PC-9 (cell line): ENCODE measurements at regions not wholly inside any gene's neighbourhood (a gene's known extent, or its start where the extent isn't known, plus 50 kb on each side); places are given as distances from the start of the nearest gene placed in this dataset.

ENCODE experiments used
- BruUV-seq: library from RNA; stranded (reverse); fragments of 400-500 nt; replicated peaks from 2 replicates; lab custom pipeline; 2021; lab: Mats Ljungman, UMichigan
- CTCF ChIA-PET: fragments of 300-600 bp; sonication (Branson Sonifier 250); formaldehyde crosslinking; loops from one replicate; lab custom pipeline; 2022; ENCODE audit warnings: antibody characterized with exemption; lab: Charles Lee
- POLR2A ChIA-PET: fragments of 300-600 bp; sonication (Branson Sonifier 250); formaldehyde crosslinking; loops from one replicate; lab custom pipeline; 2022; ENCODE audit warnings: antibody characterized with exemption; ENCODE audit not compliant: unreplicated experiment; lab: Charles Lee
- DNase-seq, 2 experiments: peaks; one replicate each; pipeline versions ENCODE4 v3.0.0 to v3.0.0-alpha.2; 2015 to 2022; ENCODE audit warnings: mixed read lengths in 1 of 2
- H2AFZ ChIP-seq: fragments of 200-600 bp; sonication (generic); 2 replicates; pipeline ENCODE4 v1.8.1; 2017; ENCODE audit warnings: antibody characterized with exemption
- H3F3A ChIP-seq: fragments of 200-600 bp; sonication (generic); 2 replicates; pipeline ENCODE4 v1.8.1; 2017; ENCODE audit warnings: antibody characterized with exemption, mild to moderate bottlenecking, low read depth; ENCODE audit not compliant: insufficient read depth
- H3K27ac ChIP-seq: fragments of 200-600 bp; sonication (generic); 2 replicates; pipeline ENCODE4 v1.6.1; 2016; ENCODE audit warnings: mixed run types
- H3K27me3 ChIP-seq: fragments of 200-600 bp; sonication (generic); 2 replicates; pipeline ENCODE4 v1.6.1; 2016; ENCODE audit warnings: low read depth, mixed run types; ENCODE audit not compliant: insufficient read depth
- H3K36me3 ChIP-seq: fragments of 200-600 bp; sonication (generic); 2 replicates; pipeline ENCODE4 v1.6.1; 2016; ENCODE audit warnings: low read depth, mixed run types
- H3K4me1 ChIP-seq: fragments of 200-600 bp; sonication (generic); replicated peaks from 2 replicates; pipeline ENCODE4 v1.6.1; 2016; ENCODE audit warnings: mixed run types; ENCODE audit not compliant: insufficient read depth
- H3K4me2 ChIP-seq: fragments of 200-600 bp; sonication (generic); 2 replicates; pipeline ENCODE4 v1.6.1; 2017; ENCODE audit warnings: mixed run types
- H3K4me3 ChIP-seq: fragments of 200-600 bp; sonication (generic); 2 replicates; pipeline ENCODE4 v1.6.1; 2016; ENCODE audit warnings: mixed run types
- H3K79me2 ChIP-seq: fragments of 200-600 bp; sonication (generic); 2 replicates; pipeline ENCODE4 v1.6.1; 2017; ENCODE audit warnings: low read depth, mixed run types
- H3K9me2 ChIP-seq: fragments of 200-600 bp; sonication (generic); 2 replicates; pipeline ENCODE4 v1.8.1; 2017; ENCODE audit warnings: mild to moderate bottlenecking; ENCODE audit not compliant: insufficient read depth
- H3K9me3 ChIP-seq: fragments of 200-600 bp; sonication (generic); 2 replicates; pipeline ENCODE4 v1.8.1; 2016; ENCODE audit warnings: low read depth; ENCODE audit not compliant: insufficient read depth
- H4K20me1 ChIP-seq: fragments of 200-600 bp; sonication (generic); 2 replicates; pipeline ENCODE4 v1.8.1; 2017; ENCODE audit not compliant: insufficient read depth
- EZH2 ChIP-seq: fragments of 200-600 bp; sonication (generic); IDR thresholded peaks from 2 replicates; pipeline ENCODE4 v1.8.0; 2017; ENCODE audit warnings: antibody characterized with exemption, low read depth
- intact Hi-C: fragments of 100-400 bp; cut with micrococcal nuclease; formaldehyde crosslinking; loops from one replicate; pipeline ENCODE4 v1.10.0; 2022; ENCODE audit not compliant: unreplicated experiment
- TF ChIP-seq, protein P1 (sequence below): fragments of 200-600 bp; sonication (generic); conservative IDR thresholded peaks from 2 replicates; pipeline ENCODE4 v1.6.1; 2017; ENCODE audit warnings: mixed run types, antibody characterized with exemption, mild to moderate bottlenecking, moderate library complexity

DNA sequence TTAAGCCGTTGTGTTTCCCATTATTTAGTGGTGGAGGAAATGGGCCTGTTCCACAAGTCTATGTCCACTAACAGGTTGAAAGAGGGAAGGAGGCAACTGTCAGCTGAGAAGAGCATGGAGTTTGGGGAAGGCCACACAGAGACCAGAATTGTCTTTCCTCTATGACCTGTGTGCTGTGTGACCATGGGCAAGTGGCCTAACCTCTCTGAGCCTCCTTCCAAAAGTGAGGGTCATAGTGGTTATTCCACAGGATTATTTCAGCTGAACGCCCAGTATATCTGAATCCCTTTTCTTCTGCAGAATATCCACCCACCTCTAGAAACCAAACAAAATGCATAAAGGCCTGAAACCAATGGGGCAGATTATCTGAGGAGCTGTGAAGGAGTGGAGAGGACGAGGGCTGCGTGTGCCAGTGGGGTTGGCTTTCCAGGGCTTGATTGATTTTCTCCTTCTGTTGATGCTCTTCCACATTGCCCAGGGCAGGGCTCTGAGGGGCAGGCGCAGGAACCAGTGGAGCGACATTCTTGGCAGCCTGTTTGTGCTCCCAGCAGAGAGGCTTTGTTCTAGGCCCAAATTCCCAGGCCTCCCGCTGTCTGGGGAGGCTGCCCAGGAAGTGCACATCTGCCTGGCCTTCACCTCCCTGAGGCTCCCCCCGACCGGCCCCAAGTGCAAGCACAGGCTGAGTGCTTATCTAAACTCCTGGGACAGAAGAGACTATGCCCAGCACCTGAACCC is 452.7 kb downstream of the BCL11B start:
- POLR2A ChIA-PET, result no interaction called here
- Histone ChIP-seq H3K36me3 (no peaks in the 10 kb centered on the region), H3K79me2 (no peaks in the 10 kb centered on the region), H3K27ac (no peak overlapping the region), H3K27me3 (peaks cover 6% of the 10 kb centered on the region; the same call in 1 of the 2 replicates), H3F3A (no peaks in the 10 kb centered on the region), H3K9me2 (no peaks in the 10 kb centered on the region), H3K4me2 (no peak overlapping the region), H3K4me3 (no peak overlapping the region), H2AFZ (no peak overlapping the region), H3K4me1 (no peaks in the 10 kb centered on the region), H4K20me1 (no peaks in the 10 kb centered on the region), H3K9me3 (no peaks in the 10 kb centered on the region)
- CTCF ChIA-PET, result no interaction called here
- BruUV-seq, result no TSS peak
- no peak for DNase-seq
- intact Hi-C loops, result no loop called here
- TF ChIP-seq EZH2, result no peak
- TF ChIP-seq, protein P1, sequence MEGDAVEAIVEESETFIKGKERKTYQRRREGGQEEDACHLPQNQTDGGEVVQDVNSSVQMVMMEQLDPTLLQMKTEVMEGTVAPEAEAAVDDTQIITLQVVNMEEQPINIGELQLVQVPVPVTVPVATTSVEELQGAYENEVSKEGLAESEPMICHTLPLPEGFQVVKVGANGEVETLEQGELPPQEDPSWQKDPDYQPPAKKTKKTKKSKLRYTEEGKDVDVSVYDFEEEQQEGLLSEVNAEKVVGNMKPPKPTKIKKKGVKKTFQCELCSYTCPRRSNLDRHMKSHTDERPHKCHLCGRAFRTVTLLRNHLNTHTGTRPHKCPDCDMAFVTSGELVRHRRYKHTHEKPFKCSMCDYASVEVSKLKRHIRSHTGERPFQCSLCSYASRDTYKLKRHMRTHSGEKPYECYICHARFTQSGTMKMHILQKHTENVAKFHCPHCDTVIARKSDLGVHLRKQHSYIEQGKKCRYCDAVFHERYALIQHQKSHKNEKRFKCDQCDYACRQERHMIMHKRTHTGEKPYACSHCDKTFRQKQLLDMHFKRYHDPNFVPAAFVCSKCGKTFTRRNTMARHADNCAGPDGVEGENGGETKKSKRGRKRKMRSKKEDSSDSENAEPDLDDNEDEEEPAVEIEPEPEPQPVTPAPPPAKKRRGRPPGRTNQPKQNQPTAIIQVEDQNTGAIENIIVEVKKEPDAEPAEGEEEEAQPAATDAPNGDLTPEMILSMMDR, result no peak

DNA sequence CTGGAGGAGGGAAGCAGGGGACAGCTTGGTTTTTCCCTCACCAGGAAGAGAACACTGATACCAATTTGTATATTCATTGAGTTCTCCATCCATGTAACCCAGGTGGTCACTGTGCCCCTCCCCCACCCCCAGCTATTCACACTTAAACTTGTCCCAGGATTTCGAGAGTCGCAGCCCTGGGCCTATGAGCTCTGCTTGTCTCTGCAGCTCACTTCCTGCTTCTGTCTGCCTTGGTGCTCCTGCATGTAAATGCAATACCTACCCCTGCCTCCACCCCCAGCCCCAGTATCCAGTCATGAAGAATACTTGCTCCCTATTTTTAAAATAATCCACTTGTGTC is 452.2 kb downstream of the BCL11B start:
- H3K4me1 ChIP-seq, result no peaks in the 10 kb centered on the region
- H3K79me2 ChIP-seq, result no peaks in the 10 kb centered on the region
- no peak overlapping the region for H2AFZ ChIP-seq
- no peak for TF ChIP-seq EZH2
- TF ChIP-seq, protein P1, result no peak
- H3K9me3 ChIP-seq, result no peaks in the 10 kb centered on the region
- no peak for DNase-seq
- 0 out of 2 replicates have a peak, but pooled peaks cover 4% of the 10 kb centered on the region for H3K27me3 ChIP-seq
- no peak overlapping the region for H3K4me2 ChIP-seq
- no peaks in the 10 kb centered on the region for H3K36me3 ChIP-seq
- no peak overlapping the region for H3K27ac ChIP-seq
- POLR2A ChIA-PET, result no interaction called here
- no TSS peak for BruUV-seq
- CTCF ChIA-PET, result no interaction called here
- no peaks in the 10 kb centered on the region for H3F3A ChIP-seq
- no peak overlapping the region for H3K4me3 ChIP-seq
- no peaks in the 10 kb centered on the region for H3K9me2 ChIP-seq
- intact Hi-C loops, result no loop called here
- no peaks in the 10 kb centered on the region for H4K20me1 ChIP-seq

DNA sequence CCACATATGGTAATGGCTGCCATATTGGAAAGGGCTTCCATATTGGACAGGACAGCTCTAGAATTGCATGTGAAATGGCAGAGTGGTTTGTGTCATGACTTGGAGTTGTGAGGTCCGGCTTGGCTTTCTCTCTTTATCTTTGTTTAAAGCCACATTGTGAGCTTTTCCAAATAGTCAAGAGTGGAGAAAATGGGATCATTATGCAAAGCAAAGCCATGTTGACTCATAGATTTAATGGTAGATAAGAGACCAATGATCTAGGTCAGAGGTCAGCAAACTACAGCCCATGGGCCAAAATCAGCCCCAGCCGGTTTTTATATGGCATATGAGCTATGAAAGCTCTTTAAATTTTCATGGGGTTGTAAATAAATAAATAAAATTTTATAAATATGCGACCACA is 449.1 kb downstream of the BCL11B start:
- no peak for TF ChIP-seq EZH2
- TF ChIP-seq, protein P1, result no peak
- Histone ChIP-seq H4K20me1 (no peaks in the 10 kb centered on the region), H3K4me2 (no peak overlapping the region), H3K9me3 (no peaks in the 10 kb centered on the region), H3K9me2 (no peaks in the 10 kb centered on the region), H3F3A (no peaks in the 10 kb centered on the region), H3K36me3 (no peaks in the 10 kb centered on the region), H3K27ac (no peak overlapping the region), H3K4me3 (no peak overlapping the region), H3K27me3 (no peaks in the 10 kb centered on the region), H2AFZ (no peak overlapping the region), H3K79me2 (no peaks in the 10 kb centered on the region), H3K4me1 (no peaks in the 10 kb centered on the region)
- no TSS peak for BruUV-seq
- intact Hi-C loops, result no loop called here
- POLR2A ChIA-PET, result no interaction called here
- CTCF ChIA-PET, result no interaction called here
- no peak for DNase-seq
